HG02571 (cell line): ENCODE measurements at regions not wholly inside any gene's neighbourhood (a gene's known extent, or its start where the extent isn't known, plus 50 kb on each side); places are given as distances from the start of the nearest gene placed in this dataset.

ENCODE experiments used
- ATAC-seq: cut with Tn5 transposase; IDR thresholded peaks from one replicate; pipeline ENCODE4 v1.9.1; 2021; ENCODE audit warnings: mild to moderate bottlenecking, moderate library complexity; ENCODE audit not compliant: unreplicated experiment

GRCh38 chr13:63149375-63149774, 1733.7 kb upstream of the PCDH20 start:
- ATAC-seq: no peak

DNA sequence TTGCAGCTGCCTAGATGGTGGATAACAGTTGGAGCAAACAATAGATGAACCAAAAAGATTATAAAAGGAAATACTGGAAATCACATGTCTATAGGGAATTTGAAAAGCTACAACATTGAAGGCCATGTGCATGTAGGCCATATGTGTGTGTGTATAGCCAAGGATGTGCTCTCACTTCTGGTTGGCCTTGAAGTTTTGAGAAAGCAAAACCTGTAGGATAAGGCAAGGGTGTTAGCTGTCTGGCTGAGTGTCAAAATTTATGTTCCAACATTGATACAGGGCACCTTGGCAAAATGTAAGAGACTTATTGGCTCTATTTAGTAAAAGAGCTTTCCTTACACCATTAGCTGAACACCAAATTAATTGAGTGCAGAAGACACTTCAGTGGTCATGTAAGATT, 1723.6 kb upstream of the PCDH20 start:
- no peak for ATAC-seq

DNA sequence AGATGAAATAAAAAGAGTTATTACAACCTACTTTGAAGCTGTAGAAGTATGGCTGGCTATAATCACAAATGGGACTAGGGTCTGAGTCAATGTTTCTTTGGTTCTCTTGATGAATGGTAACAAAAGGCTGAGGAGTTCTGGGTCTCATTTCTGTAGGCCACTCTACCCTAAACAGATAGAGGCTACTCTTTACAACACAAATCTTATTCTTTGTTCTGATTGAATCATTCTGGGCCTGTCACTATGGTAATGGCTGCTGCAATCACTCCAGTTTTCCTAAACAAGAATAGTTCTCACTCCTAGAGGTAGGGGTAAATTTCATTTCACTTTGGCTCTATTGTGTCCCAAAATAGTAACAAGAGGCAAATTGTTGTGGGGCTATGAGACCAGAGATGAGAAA, 1714.3 kb upstream of the PCDH20 start:
- ATAC-seq: no peak

DNA sequence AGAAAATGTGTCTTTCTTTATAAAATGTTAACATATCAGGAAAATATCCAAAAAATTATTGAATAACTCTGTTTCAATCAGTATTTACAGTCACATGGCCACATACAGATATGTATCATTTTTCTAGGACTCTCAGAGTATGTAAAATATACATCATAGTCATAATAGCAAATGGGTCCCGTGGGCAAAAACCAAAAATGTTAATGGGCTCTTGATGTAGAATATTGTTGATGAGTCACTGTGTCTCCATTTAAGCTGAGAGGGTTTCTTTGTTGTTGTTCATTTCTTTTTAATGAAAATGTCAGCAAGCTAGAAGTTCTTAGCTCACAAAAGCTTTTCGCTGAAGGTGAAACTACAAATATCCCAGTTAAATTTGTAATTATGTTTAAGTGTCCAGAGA, 1713.1 kb upstream of the PCDH20 start:
- ATAC-seq: no peak

GRCh38 chr13:63124863-63125262, 1709.2 kb upstream of the PCDH20 start:
- no peak for ATAC-seq

GRCh38 chr13:63120883-63121282, 1705.2 kb upstream of the PCDH20 start:
- no peak for ATAC-seq

GRCh38 chr13:63117710-63118109, 1702.1 kb upstream of the PCDH20 start:
- ATAC-seq: no peak

GRCh38 chr13:63112799-63113395, 1697.2 kb upstream of the PCDH20 start:
- ATAC-seq: no peak

GRCh38 chr13:63110466-63110865, 1694.8 kb upstream of the PCDH20 start:
- no peak for ATAC-seq

GRCh38 chr13:63107179-63107943, 1691.7 kb upstream of the PCDH20 start:
- ATAC-seq: no peak

DNA sequence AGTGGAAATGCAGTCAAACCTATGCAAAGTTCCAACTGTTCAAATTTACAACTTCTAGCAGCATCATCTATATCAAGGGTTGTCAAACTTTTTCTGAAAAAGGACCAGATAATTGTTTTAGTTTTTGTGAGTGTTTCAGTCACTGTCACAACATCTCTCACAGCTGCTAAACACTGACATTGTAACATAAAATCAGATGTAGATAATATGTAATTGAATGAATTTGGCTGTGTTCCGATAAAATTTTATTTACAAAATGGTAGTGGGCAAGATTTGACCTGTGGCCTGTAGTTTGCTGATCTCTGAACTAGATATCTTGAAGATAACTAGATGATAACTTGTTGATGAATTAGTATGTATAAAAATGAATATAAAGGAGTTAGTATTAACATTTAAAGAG, 1679.1 kb upstream of the PCDH20 start:
- no peak for ATAC-seq

DNA sequence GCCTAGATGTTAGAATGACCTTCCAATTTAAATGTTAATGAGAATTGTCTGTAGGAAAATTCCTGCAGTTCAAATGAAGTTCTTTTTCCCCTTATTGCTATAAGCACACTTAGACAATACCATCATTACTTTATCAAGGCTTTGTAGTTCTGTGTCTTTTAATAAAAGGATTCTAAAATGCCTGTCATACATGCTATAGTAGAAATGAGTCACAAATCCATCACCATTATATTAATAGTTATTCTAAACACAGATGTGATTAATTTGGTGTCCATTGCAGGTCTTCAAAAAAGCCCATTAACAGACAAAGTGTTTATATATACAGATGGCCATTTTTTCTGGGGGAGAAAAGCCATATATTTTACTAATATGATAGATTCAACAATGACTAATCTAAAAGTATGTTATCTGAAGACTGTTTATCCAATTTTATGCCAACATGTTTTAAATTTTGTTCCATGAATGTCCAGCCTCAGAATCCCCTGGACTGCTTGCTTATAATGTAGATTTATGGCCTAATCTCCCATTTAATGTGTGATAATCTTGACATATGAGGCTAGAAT, 1678.3 kb upstream of the PCDH20 start:
- no peak for ATAC-seq

DNA sequence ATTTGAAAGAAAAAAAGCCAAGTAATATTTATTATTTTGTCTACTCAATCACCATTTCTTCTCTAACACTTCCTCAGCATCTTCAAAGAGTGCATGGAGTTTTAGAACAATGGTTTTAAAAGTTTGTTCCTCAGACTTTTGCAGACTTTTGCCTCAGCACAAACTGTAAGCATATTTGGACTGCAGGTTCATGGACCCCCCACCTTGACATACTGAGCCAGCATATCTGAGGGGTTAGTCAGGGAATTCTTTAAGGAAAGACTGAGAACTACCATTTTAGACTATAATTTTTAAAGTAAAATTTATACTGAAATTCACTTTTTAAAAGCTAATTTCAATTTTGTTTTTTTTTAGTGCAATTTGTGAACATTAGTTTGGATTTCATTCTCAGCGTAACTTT, 1676.8 kb upstream of the PCDH20 start:
- no peak for ATAC-seq

DNA sequence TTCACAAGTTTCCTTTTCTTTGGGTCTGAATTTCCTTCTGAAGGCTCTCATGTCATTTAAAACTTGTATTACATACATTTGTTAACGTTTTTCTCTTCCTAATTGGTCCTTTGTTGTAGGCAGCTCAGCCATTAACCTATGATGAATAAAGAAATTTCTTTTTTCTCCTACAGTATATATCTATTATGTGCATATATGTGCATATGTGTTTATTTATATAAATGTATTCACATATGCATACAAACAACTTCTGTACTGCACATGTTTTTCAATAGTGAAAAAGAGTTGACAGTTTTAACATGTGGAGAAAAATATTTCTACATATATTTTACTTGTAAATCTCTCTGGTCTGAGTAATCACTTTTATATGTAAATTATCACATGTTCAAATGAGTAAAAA, 1674.9 kb upstream of the PCDH20 start:
- no peak for ATAC-seq

DNA sequence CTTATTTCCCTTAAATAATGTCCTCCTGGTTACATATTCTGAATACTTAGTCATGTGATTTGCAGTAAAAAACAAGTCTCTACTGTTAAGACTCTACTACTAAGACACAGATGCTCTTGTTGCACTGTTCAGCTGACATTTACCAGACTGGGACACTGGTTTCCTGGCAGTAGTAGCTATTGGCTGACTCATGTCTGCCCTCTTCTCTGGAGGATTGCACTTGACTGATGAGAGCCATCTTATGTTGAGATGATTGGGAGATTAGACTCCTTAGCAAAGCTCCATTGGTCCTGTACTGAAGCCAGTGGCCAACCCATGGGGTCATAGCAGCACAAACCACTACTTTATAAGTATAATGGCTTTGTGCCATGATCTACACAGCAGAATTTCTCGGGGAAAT, 1672.6 kb upstream of the PCDH20 start:
- ATAC-seq: no peak

DNA sequence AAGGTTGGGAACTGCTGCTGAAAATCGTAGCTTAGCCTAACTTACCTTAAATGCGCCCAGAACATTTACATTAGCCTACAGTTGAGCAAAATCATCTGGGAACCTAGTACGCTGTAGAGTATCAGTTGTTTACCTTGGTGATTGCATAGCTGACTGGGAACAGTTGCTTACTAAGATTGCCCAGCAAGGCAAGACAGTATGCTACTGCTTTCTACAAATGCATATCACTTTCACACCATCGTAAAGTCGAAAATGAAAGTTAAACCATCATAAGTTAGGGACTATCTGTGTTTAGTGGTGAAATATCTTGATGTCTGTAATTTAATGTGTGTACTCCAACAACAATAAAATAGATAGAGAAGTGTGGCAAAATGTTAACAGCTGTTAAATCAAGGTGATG, 1670.6 kb upstream of the PCDH20 start:
- no peak for ATAC-seq

GRCh38 chr13:63085851-63086250, 1670.2 kb upstream of the PCDH20 start:
- no peak for ATAC-seq

DNA sequence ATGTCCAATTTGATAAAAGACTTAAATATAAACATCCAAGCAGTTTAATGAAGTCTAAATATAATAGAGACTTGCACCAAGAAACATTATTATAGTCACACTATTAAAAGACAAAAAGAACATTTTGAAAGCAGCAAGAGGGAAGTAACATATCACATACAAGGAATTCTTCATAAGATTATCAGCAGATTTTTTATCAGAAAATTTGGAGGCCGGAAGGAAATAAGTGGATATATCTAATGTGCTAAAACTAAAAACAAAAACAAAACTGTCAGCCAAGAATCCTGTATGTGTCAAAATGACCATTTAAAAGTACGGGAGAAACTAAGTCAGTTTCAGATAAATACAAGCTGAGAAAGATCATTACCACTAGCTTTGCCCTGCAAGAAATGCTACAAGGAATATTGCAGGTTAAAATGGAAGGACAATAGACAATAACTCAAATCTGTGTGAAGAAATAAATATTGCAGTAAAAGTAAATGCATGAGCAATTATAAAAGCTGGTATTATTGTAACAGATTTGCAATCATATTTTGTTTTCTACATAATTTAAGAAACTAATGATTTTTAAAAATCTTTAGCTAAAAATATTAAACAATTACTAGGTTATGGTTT, 1665.9 kb upstream of the PCDH20 start:
- no peak for ATAC-seq

DNA sequence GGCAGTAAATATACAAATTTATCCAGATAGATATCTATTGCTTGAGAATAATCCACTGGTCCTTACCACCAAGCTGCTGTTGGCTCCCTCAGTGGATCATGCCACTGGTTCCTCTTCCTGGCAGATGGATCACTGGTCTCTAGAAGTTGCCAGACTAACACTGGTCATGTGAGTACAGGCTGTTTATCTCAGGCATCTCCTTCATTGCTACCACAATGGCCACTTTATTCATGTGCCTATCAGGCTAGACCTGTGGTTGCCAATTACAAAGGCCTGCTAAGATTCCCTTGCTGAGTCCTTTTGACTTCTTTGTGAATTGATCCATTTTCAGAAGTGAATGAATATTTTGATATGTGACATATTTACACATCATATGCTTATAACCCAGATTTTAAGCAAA, 1659.5 kb upstream of the PCDH20 start:
- ATAC-seq: no peak

GRCh38 chr13:63050287-63050686, 1634.6 kb upstream of the PCDH20 start:
- no peak for ATAC-seq

DNA sequence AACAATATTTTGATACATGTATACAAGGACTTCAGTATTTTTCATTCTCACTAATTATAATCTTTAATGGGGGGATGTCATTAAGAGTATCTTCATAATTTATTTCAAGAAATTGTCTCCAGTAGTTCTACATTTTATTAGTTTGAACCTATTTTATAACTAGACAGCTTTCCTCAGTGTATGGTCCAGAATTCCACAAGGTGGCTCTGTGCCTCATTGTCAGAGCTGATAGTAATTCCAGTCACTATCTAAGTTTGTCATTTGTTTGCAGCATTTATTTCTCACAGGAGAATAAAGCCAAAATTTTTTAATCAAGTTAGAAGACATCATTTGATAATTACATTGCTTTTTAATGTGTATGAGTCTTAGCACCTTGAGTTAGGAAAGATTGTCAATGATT, 1633.0 kb upstream of the PCDH20 start:
- no peak for ATAC-seq
